Renal pelvis (tissue), 1 donor: ENCODE measurements at regions not wholly inside any gene's neighbourhood (a gene's known extent, or its start where the extent isn't known, plus 50 kb on each side); places are given as distances from the start of the nearest gene placed in this dataset.

Experiments
- DNase-seq: peaks from one replicate; pipeline ENCODE4 v3.0.0-alpha.2; 2013

GRCh38 chr9:89863141-89863540 lies 258.3 kb downstream of the GADD45G start:
- no peak for DNase-seq

DNA sequence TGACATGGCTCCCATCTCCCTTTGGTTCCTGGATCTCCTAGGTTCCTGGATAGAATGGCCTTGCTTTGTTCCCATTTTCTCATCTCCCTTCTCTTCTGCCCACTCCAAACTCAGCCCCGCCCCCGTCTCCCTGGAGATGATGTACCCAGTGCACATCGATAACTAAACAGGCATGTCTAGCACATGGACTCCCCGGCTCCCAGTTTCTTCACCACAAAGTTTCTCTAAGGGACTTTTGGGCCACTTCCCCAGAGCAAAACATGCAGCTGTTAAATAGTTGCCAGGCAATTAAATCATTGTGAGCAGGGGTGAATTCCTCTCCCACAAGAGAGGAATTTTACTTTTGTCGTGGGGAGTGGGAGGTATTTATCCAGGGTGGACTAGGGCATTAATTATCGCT lies 259.0 kb downstream of the GADD45G start:
- peak; percentile 28 for DNase-seq

DNA sequence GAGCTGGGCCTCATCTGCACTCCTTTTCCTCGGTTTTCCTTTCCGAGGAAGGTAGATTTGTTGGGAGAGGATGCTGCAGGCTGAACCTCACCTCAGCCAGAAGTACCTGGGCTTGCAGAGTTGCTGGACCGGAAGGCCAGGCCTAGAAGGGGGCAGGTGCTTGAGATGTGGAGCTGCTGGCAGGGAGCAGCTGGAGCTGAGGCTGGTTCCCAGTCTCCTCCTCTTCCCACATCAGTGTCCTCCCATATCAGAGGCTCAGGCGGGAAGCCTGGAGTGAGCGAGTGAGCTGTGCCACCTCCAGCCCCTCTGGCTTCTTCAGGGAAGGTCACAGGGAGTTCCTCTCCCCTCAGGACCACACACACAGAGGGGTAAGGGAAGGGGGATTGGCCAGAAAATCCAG lies 259.4 kb downstream of the GADD45G start:
- no peak for DNase-seq

DNA sequence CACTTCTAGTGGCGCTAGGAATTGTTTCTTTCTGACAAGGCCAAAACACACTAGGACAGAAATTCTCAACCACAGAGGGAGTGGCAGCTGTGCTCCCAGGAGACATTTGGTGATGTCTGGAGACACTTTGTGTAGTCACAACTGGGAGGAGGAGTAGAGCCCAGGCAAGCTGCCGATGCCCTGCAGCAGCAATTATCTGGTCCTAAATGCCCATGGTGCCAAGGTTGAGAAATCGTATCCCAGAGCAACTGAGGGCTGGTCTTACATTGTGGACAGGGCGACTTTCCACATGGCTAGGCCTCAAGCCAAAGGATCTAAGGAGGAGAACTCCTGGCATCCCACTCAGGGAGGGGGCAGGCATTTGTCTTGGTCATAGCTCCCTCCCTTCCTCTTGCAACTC lies 259.9 kb downstream of the GADD45G start:
- DNase-seq = no peak

- DNase-seq = no peak
Observed at GRCh38 chr9:89865357-89865756, 260.5 kb downstream of the GADD45G start.

DNA sequence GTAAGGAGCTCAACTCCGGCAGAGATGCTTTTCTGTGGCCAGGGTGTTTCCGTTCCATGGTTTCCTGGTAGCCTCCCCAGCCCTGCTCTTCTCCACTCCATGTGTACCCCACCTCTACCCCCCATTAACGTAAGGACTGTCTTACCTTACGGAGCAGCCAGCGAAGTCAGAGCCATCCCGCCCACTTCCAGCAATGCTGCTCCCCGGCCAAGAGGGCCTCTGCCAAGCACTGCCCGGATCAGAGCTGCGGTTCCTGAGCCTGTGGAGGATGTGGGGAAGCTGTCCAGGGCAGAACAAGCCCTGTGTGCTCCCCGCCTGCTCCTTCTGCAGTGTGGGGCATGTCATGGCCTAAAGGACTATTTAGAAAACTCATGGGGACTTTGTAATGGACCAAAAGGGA lies 261.2 kb downstream of the GADD45G start:
- no peak for DNase-seq

DNA sequence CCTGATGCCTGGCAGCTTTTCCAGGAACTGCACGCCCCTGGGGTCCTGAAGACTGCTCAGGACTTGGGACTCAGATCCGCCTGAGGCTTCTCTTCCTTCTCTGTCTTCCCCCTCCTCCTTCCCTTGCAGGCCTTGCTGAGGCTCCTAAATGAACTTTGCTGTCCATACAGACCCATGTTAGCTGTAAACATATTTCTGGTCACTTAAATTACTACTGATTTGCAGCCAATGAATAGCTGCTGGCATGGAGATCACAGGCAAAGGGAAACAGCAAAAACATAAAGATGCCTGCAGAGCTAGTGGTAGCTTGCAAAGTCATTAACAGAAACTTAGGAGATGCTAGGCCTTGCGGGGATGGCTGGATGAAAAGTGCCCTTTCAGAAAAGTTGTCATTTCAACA lies 261.9 kb downstream of the GADD45G start:
- no peak for DNase-seq

DNA sequence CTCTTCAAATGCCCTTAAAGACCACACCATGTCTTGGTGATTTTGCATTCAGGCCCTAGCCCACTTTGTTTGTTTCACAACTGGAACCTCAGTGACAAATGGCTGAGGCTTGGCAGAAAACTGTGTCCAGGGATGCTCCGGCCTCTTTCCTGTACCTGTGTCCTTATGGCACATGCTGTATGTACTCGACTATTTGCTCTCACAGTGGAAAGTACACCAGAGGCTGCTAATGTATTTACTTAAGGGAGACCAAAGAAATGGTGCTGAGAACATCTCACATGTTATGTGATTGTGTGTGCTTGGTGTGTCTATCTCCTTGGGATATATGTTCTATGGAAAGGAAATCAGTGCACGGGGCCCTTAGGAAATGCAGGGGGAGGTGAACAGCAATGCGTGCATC lies 263.3 kb downstream of the GADD45G start:
- no peak for DNase-seq

- no peak for DNase-seq
Observed at GRCh38 chr9:89869793-89870580, 265.2 kb downstream of the GADD45G start.

GRCh38 chr9:89871871-89872331 lies 267.1 kb downstream of the GADD45G start:
- no peak for DNase-seq

- DNase-seq = no peak
Observed at GRCh38 chr9:89872426-89872912, 267.7 kb downstream of the GADD45G start.

GRCh38 chr9:89872913-89873707 lies 268.3 kb downstream of the GADD45G start:
- DNase-seq = no peak

GRCh38 chr9:89873801-89874200 lies 269.0 kb downstream of the GADD45G start:
- DNase-seq = no peak

GRCh38 chr9:89874351-89875321 lies 269.8 kb downstream of the GADD45G start:
- no peak for DNase-seq

- no peak for DNase-seq
Observed at GRCh38 chr9:89877051-89878002, 272.5 kb downstream of the GADD45G start.

GRCh38 chr9:89878003-89878411 lies 273.2 kb downstream of the GADD45G start:
- DNase-seq = no peak

DNA sequence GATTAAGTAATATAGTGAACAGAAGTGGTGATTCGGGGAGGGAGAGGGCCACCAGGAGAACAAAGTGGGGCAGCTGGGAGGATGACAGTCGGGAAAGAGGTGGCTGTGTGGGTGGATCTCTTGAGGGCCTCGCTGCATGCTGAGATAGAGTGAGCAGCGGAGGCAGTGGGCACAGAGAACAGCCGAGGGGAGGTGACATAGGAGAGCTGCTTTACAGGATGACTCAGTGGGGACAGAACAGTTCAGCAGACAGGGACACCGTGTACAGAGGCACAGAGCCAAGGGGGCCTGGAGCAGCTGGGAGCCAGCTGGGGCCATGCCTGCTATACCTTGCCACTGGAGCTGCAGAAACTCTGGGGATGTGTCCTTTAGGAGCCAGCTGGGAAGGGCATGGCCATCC lies 273.9 kb downstream of the GADD45G start:
- no peak for DNase-seq

DNA sequence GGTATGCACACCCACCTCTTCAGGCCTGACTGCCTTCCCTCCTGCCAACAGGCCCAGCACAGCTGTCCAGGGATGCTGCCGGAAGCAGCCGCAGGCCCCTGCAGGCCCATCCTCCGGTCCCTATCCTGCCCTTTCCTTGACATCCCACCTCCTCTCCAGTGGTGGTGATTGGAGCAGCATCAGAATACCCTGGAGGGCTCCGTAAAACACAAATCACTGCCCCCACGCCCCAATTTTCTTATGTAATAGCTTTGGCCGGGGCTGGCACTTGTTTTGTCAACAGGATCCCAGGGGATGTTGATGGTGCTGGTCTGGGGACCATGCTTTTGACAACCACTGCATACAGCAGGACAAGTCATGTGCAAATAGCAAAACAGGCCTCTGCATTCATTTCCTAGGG lies 274.5 kb downstream of the GADD45G start:
- DNase-seq = no peak

DNA sequence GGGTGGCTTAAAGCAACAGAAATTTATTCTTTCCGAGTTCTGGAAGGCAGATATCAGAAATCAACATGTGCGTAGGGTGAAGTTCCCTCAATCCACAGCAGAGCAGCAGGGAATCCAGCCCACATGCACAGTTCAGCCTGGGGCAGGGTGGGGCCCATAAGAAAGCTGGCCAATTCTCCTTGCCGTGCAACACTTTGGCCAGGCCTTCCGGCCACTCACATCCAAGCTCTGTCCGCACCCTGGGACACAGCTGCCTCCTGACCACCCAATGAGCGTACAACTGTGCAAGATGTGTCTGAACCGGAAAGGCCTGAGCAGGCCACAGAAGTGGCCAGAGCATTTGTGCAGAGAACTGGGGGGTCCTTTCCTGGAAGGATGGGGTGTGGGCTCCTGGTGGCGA lies 274.9 kb downstream of the GADD45G start:
- DNase-seq = no peak

DNA sequence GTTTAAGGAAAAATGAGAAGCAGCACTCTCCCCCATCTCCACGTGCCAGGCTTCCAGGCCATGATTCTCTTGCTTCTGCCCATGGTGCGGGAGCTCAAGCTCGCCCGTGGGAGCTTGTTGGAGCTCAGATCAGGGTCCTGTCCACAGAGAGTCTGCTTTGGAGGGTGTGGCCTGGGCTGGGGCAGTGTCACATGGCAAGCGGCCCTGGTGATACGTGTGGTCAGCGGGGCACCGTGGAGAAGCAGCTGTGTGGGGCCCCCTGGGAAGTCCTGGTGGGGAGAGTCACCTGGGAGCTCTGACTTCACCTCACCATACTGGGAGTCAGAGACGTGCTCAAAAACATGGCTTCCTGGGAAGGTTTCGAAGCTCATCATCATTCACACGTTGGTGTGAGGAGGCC lies 275.3 kb downstream of the GADD45G start:
- DNase-seq = no peak

DNA sequence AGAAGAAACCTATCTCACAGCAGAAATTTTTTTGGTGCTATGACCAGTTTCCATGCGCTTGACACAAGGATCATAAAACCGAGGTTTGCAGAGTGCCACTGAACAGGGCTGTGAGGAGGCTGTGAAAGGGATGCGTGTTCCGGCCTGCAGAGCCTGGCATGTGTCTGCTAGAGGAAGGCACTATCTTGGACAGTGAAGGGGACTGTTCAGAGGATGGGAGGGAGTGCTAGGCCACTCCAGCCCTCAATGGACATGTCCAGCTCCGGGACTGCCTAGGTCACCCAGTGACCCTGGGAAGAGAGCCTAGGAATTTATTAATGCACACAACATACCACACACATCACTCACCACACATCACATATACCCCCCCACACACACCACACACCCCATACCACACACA lies 275.9 kb downstream of the GADD45G start:
- DNase-seq = no peak
